Astrocyte (in vitro differentiated cells and primary cell): ENCODE measurements at regions not wholly inside any gene's neighbourhood (a gene's known extent, or its start where the extent isn't known, plus 50 kb on each side); places are given as distances from the start of the nearest gene placed in this dataset.
"Not testable (repeated sequence)": the region's sequence is repeated elsewhere in the genome, so short reads cannot be mapped to it uniquely, and the experiment has no call there.

Experiments used
- DNase-seq: peaks from one replicate; pipeline ENCODE4 v3.0.0-alpha.2; 2010; ENCODE audit warnings: low read depth
- FAIRE-seq: peaks from 2 replicates; lab custom pipeline; 2011; peaks lifted over from hg19 to GRCh38; lab: Jason Lieb, UNC
- H2AFZ ChIP-seq: 2 replicates; pipeline ENCODE4 v1.6.0; 2012; ENCODE audit warnings: low read depth, low read length, inconsistent platforms
- H3K27ac ChIP-seq: 2 replicates; pipeline ENCODE4 v1.5.1; 2011; ENCODE audit warnings: low read depth, low read length, inconsistent platforms
- H3K27me3 ChIP-seq: 2 replicates; pipeline ENCODE4 v1.6.0; 2011; ENCODE audit warnings: low read length, inconsistent platforms; ENCODE audit not compliant: insufficient read depth
- H3K36me3 ChIP-seq: 2 replicates; pipeline ENCODE4 v1.5.1; 2011; ENCODE audit warnings: low read length, inconsistent platforms; ENCODE audit not compliant: insufficient read depth
- H3K4me1 ChIP-seq: 2 replicates; pipeline ENCODE4 v1.5.1; 2011; ENCODE audit warnings: low read length, inconsistent platforms; ENCODE audit not compliant: insufficient read depth
- H3K4me2 ChIP-seq: 2 replicates; pipeline ENCODE4 v1.6.0; 2012; ENCODE audit warnings: low read length, inconsistent platforms
- H3K4me3 ChIP-seq: 2 replicates; pipeline ENCODE4 v1.5.1; 2011; ENCODE audit warnings: low read depth, mild to moderate bottlenecking, low read length, inconsistent platforms; ENCODE audit not compliant: insufficient read depth
- H3K79me2 ChIP-seq: 2 replicates; pipeline ENCODE4 v1.6.0; 2012; ENCODE audit warnings: mild to moderate bottlenecking, low read length, inconsistent platforms; ENCODE audit not compliant: insufficient read depth
- H3K9ac ChIP-seq: 2 replicates; pipeline ENCODE4 v1.6.0; 2012; ENCODE audit warnings: mild to moderate bottlenecking, low read length, inconsistent platforms
- H3K9me3 ChIP-seq: 2 replicates; pipeline ENCODE4 v1.5.1; 2012; ENCODE audit warnings: low read depth, mild to moderate bottlenecking, low read length, inconsistent platforms; ENCODE audit not compliant: insufficient read depth
- H4K20me1 ChIP-seq: 2 replicates; pipeline ENCODE4 v1.6.0; 2012; ENCODE audit warnings: low read length, inconsistent platforms; ENCODE audit not compliant: insufficient read depth
- H3K27ac Mint-ChIP-seq: one replicate; pipeline ENCODE4 v1.8.0; 2021; ENCODE audit warnings: mild to moderate bottlenecking, mixed read lengths; ENCODE audit not compliant: unreplicated experiment
- H3K27me3 Mint-ChIP-seq: one replicate; pipeline ENCODE4 v1.8.0; 2021; ENCODE audit warnings: low read depth, mixed read lengths; ENCODE audit not compliant: unreplicated experiment
- H3K36me3 Mint-ChIP-seq: one replicate; pipeline ENCODE4 v1.8.0; 2021; ENCODE audit warnings: low read depth, mixed read lengths; ENCODE audit not compliant: unreplicated experiment
- H3K4me1 Mint-ChIP-seq: one replicate; pipeline ENCODE4 v1.8.0; 2021; ENCODE audit warnings: low read depth, mixed read lengths; ENCODE audit not compliant: unreplicated experiment
- H3K4me3 Mint-ChIP-seq: one replicate; pipeline ENCODE4 v1.8.0; 2021; ENCODE audit warnings: mild to moderate bottlenecking, moderate library complexity, mixed read lengths; ENCODE audit not compliant: unreplicated experiment
- H3K9me3 Mint-ChIP-seq: one replicate; pipeline ENCODE4 v1.8.0; 2021; ENCODE audit warnings: mild to moderate bottlenecking, mixed read lengths; ENCODE audit not compliant: unreplicated experiment
- EZH2 ChIP-seq: IDR thresholded peaks from 2 replicates; pipeline ENCODE4 v1.6.1; 2012; ENCODE audit warnings: mild to moderate bottlenecking, low read length, inconsistent platforms; ENCODE audit not compliant: insufficient read depth
- TF ChIP-seq, protein P1 (sequence below): IDR thresholded peaks from 2 replicates; pipeline ENCODE4 v1.5.1; 2011; ENCODE audit warnings: low read depth, mild to moderate bottlenecking, inconsistent platforms, low read length, moderate library complexity; ENCODE audit not compliant: insufficient read depth

DNA sequence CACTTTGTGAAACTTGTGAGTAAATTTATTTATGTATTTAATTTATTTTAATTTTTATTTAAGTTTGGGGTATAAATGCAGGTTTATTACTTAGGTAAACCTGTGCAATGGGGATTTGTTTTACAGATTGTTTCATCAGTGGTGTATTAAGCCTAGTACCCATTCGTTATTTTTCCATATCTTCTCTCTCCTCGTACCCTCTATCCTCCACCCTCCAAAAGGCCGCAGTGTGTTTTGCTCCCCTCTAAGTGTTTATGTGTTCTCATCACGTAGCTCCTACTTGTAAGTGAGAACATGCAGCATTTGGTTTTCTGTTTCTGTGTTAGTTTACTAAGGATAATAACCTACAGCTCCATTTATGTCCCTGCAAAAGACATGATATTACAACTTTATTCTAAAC is 145.4 kb upstream of the SMIM30 start:
- Mint-ChIP-seq H3K9me3 (peaks cover 1% of the 10 kb centered on the region), H3K27ac (no peak overlapping the region), H3K27me3 (no peaks in the 10 kb centered on the region), H3K4me3 (no peak overlapping the region), H3K36me3 (no peaks in the 10 kb centered on the region), H3K4me1 (peaks cover 3% of the 10 kb centered on the region)
- no peaks in the 10 kb centered on the region for H3K79me2 ChIP-seq
- H3K4me3 ChIP-seq, result no peak overlapping the region
- peaks cover 6% of the 10 kb centered on the region for H3K9me3 ChIP-seq
- H3K36me3 ChIP-seq, result no peaks in the 10 kb centered on the region
- no peaks in the 10 kb centered on the region for H4K20me1 ChIP-seq
- H3K27ac ChIP-seq, result no peak overlapping the region
- no peak for FAIRE-seq
- no peak for TF ChIP-seq EZH2
- TF ChIP-seq, protein P1, sequence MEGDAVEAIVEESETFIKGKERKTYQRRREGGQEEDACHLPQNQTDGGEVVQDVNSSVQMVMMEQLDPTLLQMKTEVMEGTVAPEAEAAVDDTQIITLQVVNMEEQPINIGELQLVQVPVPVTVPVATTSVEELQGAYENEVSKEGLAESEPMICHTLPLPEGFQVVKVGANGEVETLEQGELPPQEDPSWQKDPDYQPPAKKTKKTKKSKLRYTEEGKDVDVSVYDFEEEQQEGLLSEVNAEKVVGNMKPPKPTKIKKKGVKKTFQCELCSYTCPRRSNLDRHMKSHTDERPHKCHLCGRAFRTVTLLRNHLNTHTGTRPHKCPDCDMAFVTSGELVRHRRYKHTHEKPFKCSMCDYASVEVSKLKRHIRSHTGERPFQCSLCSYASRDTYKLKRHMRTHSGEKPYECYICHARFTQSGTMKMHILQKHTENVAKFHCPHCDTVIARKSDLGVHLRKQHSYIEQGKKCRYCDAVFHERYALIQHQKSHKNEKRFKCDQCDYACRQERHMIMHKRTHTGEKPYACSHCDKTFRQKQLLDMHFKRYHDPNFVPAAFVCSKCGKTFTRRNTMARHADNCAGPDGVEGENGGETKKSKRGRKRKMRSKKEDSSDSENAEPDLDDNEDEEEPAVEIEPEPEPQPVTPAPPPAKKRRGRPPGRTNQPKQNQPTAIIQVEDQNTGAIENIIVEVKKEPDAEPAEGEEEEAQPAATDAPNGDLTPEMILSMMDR, result no peak
- H2AFZ ChIP-seq, result no peak overlapping the region
- H3K4me2 ChIP-seq, result no peak overlapping the region
- H3K4me1 ChIP-seq, result no peaks in the 10 kb centered on the region
- no peaks in the 10 kb centered on the region for H3K27me3 ChIP-seq
- no peak for DNase-seq
- no peak overlapping the region for H3K9ac ChIP-seq

DNA sequence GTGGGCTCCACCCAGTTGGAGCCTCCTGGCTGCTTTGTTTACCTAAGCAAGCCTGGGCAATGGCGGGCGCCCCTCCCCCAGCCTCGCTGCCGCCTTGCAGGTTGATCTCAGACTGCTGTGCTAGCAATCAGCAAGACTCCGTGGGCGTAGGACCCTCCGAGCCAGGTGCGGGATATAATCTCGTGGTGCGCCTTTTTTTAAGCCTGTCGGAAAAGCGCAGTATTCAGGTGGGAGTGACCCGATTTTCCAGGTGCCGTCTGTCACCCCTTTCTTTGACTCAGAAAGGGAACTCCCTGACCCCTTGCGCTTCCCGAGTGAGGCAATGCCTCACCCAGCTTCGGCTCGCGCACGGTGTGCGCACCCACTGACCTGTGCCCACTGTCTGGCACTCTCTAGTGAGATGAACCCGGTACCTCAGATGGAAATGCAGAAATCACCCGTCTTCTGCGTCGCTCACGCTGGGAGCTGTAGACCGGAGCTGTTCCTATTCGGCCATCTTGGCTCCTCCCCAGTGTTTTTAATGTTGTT is 144.9 kb upstream of the SMIM30 start:
- H3K4me1 ChIP-seq, H3K27me3 Mint-ChIP-seq, FAIRE-seq, H3K36me3 ChIP-seq, H4K20me1 ChIP-seq, H3K4me3 Mint-ChIP-seq, H3K4me3 ChIP-seq, H2AFZ ChIP-seq, H3K27ac ChIP-seq, H3K79me2 ChIP-seq, H3K4me2 ChIP-seq, H3K27me3 ChIP-seq, H3K27ac Mint-ChIP-seq, H3K4me1 Mint-ChIP-seq, DNase-seq, H3K9me3 Mint-ChIP-seq, H3K9me3 ChIP-seq, H3K9ac ChIP-seq, H3K36me3 Mint-ChIP-seq: not testable (repeated sequence)

DNA sequence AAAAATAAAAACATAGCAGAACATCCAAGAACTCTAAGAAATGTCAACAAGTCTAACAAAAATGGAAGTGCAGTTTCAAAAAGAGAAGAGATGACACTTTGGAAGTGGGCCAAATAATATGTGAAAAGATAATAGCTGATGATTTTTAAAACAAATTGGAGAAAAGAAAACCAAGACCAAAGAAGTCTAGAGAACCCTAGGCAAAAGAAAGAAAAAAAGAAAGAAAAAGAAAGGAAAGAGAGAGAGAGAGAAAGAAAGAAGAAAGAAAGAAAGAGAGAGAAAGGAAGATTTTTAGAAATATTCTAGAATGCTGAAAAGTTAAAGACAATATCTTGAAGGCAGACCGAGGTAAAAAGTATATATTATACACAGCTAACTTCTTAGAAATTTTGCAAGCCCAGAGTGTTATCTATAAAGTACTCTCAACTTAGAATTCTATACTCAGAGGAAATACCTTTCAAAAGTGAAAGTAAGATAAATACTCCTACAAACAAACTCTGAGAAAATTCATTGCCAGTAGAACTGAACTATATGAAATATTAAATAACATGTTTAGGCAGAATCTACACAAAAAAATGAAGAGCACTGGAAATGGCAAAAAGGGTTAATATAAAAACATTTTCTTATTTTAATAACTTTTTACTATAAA is 138.7 kb upstream of the SMIM30 start:
- Histone ChIP-seq H3K36me3 (no peaks in the 10 kb centered on the region), H3K27ac (no peak overlapping the region), H3K27me3 (no peaks in the 10 kb centered on the region), H3K4me1 (no peaks in the 10 kb centered on the region), H2AFZ (no peak overlapping the region), H3K9ac (no peak overlapping the region), H3K79me2 (no peaks in the 10 kb centered on the region), H4K20me1 (no peaks in the 10 kb centered on the region), H3K9me3 (no peaks in the 10 kb centered on the region), H3K4me2 (peak overlapping the region; percentile 22), H3K4me3 (no peak overlapping the region)
- DNase-seq, result no peak
- no peak for TF ChIP-seq EZH2
- TF ChIP-seq, protein P1, result no peak
- Mint-ChIP-seq H3K27me3 (no peaks in the 10 kb centered on the region), H3K9me3 (no peaks in the 10 kb centered on the region), H3K4me1 (no peaks in the 10 kb centered on the region), H3K4me3 (no peak overlapping the region), H3K36me3 (no peaks in the 10 kb centered on the region), H3K27ac (no peak overlapping the region)
- no peak for FAIRE-seq
